ENCODE measurements at regions not wholly inside any gene's neighbourhood (a gene's known extent, or its start where the extent isn't known, plus 50 kb on each side); places are given as distances from the start of the nearest gene placed in this dataset.

- Histone ChIP-seq H3K9ac (ENCODE audit: low read length) (no peak overlapping the region), H3K36me3 (replicated peaks in 1 of 2; ENCODE audit: control extremely low read depth in 1 of 2, control insufficient read depth in 1 of 2, extremely low read depth in 1 of 2, insufficient read depth in 2 of 2, low read length in 1 of 2) (no peaks in the 10 kb centered on the region), H3K27ac (ENCODE audit: low read length in 2 of 2) (no peak overlapping the region), H3K9me3 (ENCODE audit: control extremely low read depth in 1 of 3, control insufficient read depth in 2 of 3, insufficient read depth in 1 of 3, low read length in 2 of 3) (no peaks in the 10 kb centered on the region), H3K4me2 (replicated peaks; ENCODE audit: low read depth, low read length, poor library complexity, severe bottlenecking) (no peak overlapping the region), H2AFZ (ENCODE audit: insufficient read depth, low read depth, low read length, poor library complexity, severe bottlenecking) (no peak overlapping the region), H3K4me1 (ENCODE audit: control insufficient read depth in 2 of 2, insufficient read depth in 2 of 2, low read length in 2 of 2) (no peaks in the 10 kb centered on the region), H3K27me3 (replicated peaks in 1 of 4; ENCODE audit: control extremely low read depth in 1 of 4, control insufficient read depth in 3 of 4, insufficient read depth in 4 of 4, low read length in 3 of 4) (no peaks in the 10 kb centered on the region), H3K4me3 (ENCODE audit: control extremely low read depth in 1 of 5, extremely low read depth in 1 of 5, insufficient read depth in 1 of 5, low read depth in 2 of 5, low read length in 4 of 5) (no peak overlapping the region), H3K79me2 (ENCODE audit: control insufficient read depth, insufficient read depth, low read length) (no peaks in the 10 kb centered on the region), H4K20me1 (ENCODE audit: control insufficient read depth, insufficient read depth, low read length, poor library complexity, severe bottlenecking) (no peaks in the 10 kb centered on the region)
- intact Hi-C loops (cut with micrococcal nuclease): no loop called here
- Mint-ChIP-seq H3K4me3 (no peak overlapping the region), H3K4me1 (peaks cover under 1% of the 10 kb centered on the region), H3K27me3 (peaks cover 16% of the 10 kb centered on the region), H3K9me3 (ENCODE audit: insufficient read depth) (no peaks in the 10 kb centered on the region), H3K27ac (no peak overlapping the region)
- WGBS (ENCODE audit: insufficient coverage): 76% methylated on average over 4 of the region's 7 CpGs
- CTCF ChIA-PET: no interaction called here
- no peak for ATAC-seq (ENCODE audit: low read depth)
- DNase-seq: no peak
- POLR2A ChIA-PET: no interaction called here
- TF ChIP-seq CTCF (IDR thresholded peaks at IDR 0.05): no peak
- no peak for TF ChIP-seq EZH2 (IDR thresholded peaks at IDR 0.05; ENCODE audit: borderline replicate concordance, insufficient read depth, low read depth, low read length, poor library complexity, severe bottlenecking)
Observed at GRCh38 chr13:78841358-78841963, 182.5 kb upstream of the OBI1 start.

GRCh38 chr13:78836238-78836784 lies 177.4 kb upstream of the OBI1 start:
- Histone ChIP-seq H3K27me3 (replicated peaks in 1 of 4; ENCODE audit: control extremely low read depth in 1 of 4, control insufficient read depth in 3 of 4, insufficient read depth in 4 of 4, low read length in 3 of 4) (no peaks in the 10 kb centered on the region), H3K36me3 (replicated peaks in 1 of 2; ENCODE audit: control extremely low read depth in 1 of 2, control insufficient read depth in 1 of 2, extremely low read depth in 1 of 2, insufficient read depth in 2 of 2, low read length in 1 of 2) (no peaks in the 10 kb centered on the region), H3K4me3 (ENCODE audit: control extremely low read depth in 1 of 5, extremely low read depth in 1 of 5, insufficient read depth in 1 of 5, low read depth in 2 of 5, low read length in 4 of 5) (no peak overlapping the region), H3K4me2 (replicated peaks; ENCODE audit: low read depth, low read length, poor library complexity, severe bottlenecking) (no peak overlapping the region), H4K20me1 (ENCODE audit: control insufficient read depth, insufficient read depth, low read length, poor library complexity, severe bottlenecking) (no peaks in the 10 kb centered on the region), H3K9me3 (ENCODE audit: control extremely low read depth in 1 of 3, control insufficient read depth in 2 of 3, insufficient read depth in 1 of 3, low read length in 2 of 3) (no peaks in the 10 kb centered on the region), H3K4me1 (ENCODE audit: control insufficient read depth in 2 of 2, insufficient read depth in 2 of 2, low read length in 2 of 2) (no peaks in the 10 kb centered on the region), H2AFZ (ENCODE audit: insufficient read depth, low read depth, low read length, poor library complexity, severe bottlenecking) (no peak overlapping the region), H3K79me2 (ENCODE audit: control insufficient read depth, insufficient read depth, low read length) (no peaks in the 10 kb centered on the region), H3K9ac (ENCODE audit: low read length) (no peak overlapping the region), H3K27ac (ENCODE audit: low read length in 2 of 2) (no peak overlapping the region)
- no peaks in the 10 kb centered on the region for H3K4me1 Mint-ChIP-seq
- DNase-seq: no peak
- no peak overlapping the region for H3K4me3 Mint-ChIP-seq
- no CpG with 5 or more reads among the region's 3 CpGs for WGBS (ENCODE audit: insufficient coverage)
- H3K27ac Mint-ChIP-seq: no peak overlapping the region
- peaks cover 9% of the 10 kb centered on the region for H3K27me3 Mint-ChIP-seq
- ChIA-PET CTCF (no interaction called here), POLR2A (no interaction called here)
- no peaks in the 10 kb centered on the region for H3K9me3 Mint-ChIP-seq (ENCODE audit: insufficient read depth)
- no peak for ATAC-seq (ENCODE audit: low read depth)
- intact Hi-C loops (cut with micrococcal nuclease): no loop called here
- TF ChIP-seq CTCF (IDR thresholded peaks at IDR 0.05) (no peak), EZH2 (IDR thresholded peaks at IDR 0.05; ENCODE audit: borderline replicate concordance, insufficient read depth, low read depth, low read length, poor library complexity, severe bottlenecking) (no peak)
